Aorta (tissue), 5 donors: ENCODE measurements at regions not wholly inside any gene's neighbourhood (a gene's known extent, or its start where the extent isn't known, plus 50 kb on each side); places are given as distances from the start of the nearest gene placed in this dataset.

ENCODE experiments used
- ATAC-seq: fragments of 200-7000 bp; cut with Tn5 transposase; one replicate; pipeline ENCODE4 v1.9.1; 2022; ENCODE audit warnings: moderate library complexity; ENCODE audit not compliant: low FRiP score
- DNase-seq, 2 donors: peaks; one replicate each; pipeline ENCODE4 v3.0.0-alpha.2; 2020
- H3K27ac ChIP-seq, 2 donors: one replicate each; pipeline ENCODE4 v1.5.1; 2013; ENCODE audit warnings: low read length in 2 of 2, mild to moderate bottlenecking in 2 of 2, moderate library complexity in 2 of 2, control low read depth in 1 of 2, inconsistent platforms in 1 of 2, low read depth in 1 of 2
- H3K27me3 ChIP-seq, 2 donors: one replicate each; pipeline ENCODE4 v1.6.1; 2013; ENCODE audit warnings: control low read depth in 1 of 2, low read length in 1 of 2, mild to moderate bottlenecking in 1 of 2, moderate library complexity in 1 of 2; ENCODE audit not compliant: insufficient read depth in 2 of 2, control insufficient read depth in 1 of 2
- H3K36me3 ChIP-seq, 2 donors: one replicate each; pipeline ENCODE4 v1.6.1; 2013; ENCODE audit warnings: control low read depth in 1 of 2, low read length in 1 of 2, mild to moderate bottlenecking in 1 of 2; ENCODE audit not compliant: insufficient read depth in 2 of 2, control insufficient read depth in 1 of 2
- H3K4me1 ChIP-seq, 2 donors: one replicate each; pipeline ENCODE4 v1.6.1; 2013; ENCODE audit warnings: low read length in 2 of 2, control low read depth in 1 of 2, mild to moderate bottlenecking in 1 of 2, moderate library complexity in 1 of 2; ENCODE audit not compliant: insufficient read depth in 2 of 2, control insufficient read depth in 1 of 2
- H3K4me3 ChIP-seq, 2 donors: one replicate each; pipeline ENCODE4 v1.5.1; 2013; ENCODE audit warnings: low read length in 2 of 2, control low read depth in 1 of 2, mild to moderate bottlenecking in 1 of 2
- H3K9me3 ChIP-seq: one replicate; pipeline ENCODE4 v1.6.1; 2013; ENCODE audit warnings: mild to moderate bottlenecking, low read length; ENCODE audit not compliant: control insufficient read depth
- WGBS, 2 donors: extraction: QIAGEN DNeasy Blood & Tissue Kit; methylation state at CpG; one replicate each; pipeline ENCODE4 v1.1.7; 2013; 5-methylcytosine and 5-hydroxymethylcytosine counted together
- intact Hi-C, 2 donors: fragments of 100-400 bp; cut with DNase I; formaldehyde crosslinking; loops; one replicate each; pipeline versions ENCODE4 v1.14.2 to v1.15.0; 2022
- donor health status: healthy with polysubstance abuse.
- donor health status: Bipolar disorder and iron deficiency.
- donor health status: DM: no; HTN: no; CAD: no.
- donor health status: DM: no; HTN: no; CAD: no.
- donor health status: DM: yes; HTN: yes; CAD: no.

GRCh38 chr9:16133032-16133431 is 580.2 kb downstream of the CCDC171 start:
- no peaks in the 10 kb centered on the region for H3K4me1 ChIP-seq
- no peaks in the 10 kb centered on the region for H3K9me3 ChIP-seq
- H3K36me3 ChIP-seq: no peaks in the 10 kb centered on the region
- no peak for ATAC-seq
- intact Hi-C loops: no loop called here
- H3K27ac ChIP-seq: no peak overlapping the region
- H3K4me3 ChIP-seq: no peak overlapping the region
- DNase-seq: no peak
- H3K27me3 ChIP-seq: no peaks in the 10 kb centered on the region

GRCh38 chr9:16133556-16134227 is 580.8 kb downstream of the CCDC171 start:
- H3K27me3 ChIP-seq: no peaks in the 10 kb centered on the region
- ATAC-seq (peak; percentile 53), DNase-seq (peak in 1 of 2 donors; percentile 80)
- WGBS, 2 donors: 44 to 47% methylated on average over 19 of the region's 19 CpGs
- intact Hi-C loops: no loop called here
- H3K36me3 ChIP-seq: no peaks in the 10 kb centered on the region
- no peak overlapping the region for H3K4me3 ChIP-seq
- no peaks in the 10 kb centered on the region for H3K4me1 ChIP-seq
- no peak overlapping the region for H3K27ac ChIP-seq
- no peaks in the 10 kb centered on the region for H3K9me3 ChIP-seq

- intact Hi-C loops: no loop called here
- DNase-seq (no peak), ATAC-seq (no peak)
- Histone ChIP-seq H3K9me3 (no peaks in the 10 kb centered on the region), H3K4me1 (no peaks in the 10 kb centered on the region), H3K27ac (no peak overlapping the region), H3K4me3 (no peak overlapping the region), H3K36me3 (no peaks in the 10 kb centered on the region), H3K27me3 (no peaks in the 10 kb centered on the region)
- 80 to 87% methylated on average over 4 of the region's 4 CpGs for WGBS, 2 donors
These were observed 581.5 kb downstream of the CCDC171 start for GRCh38 chr9:16134351-16134750.

- ATAC-seq: no peak
- H3K4me3 ChIP-seq: no peak overlapping the region
- no peaks in the 10 kb centered on the region for H3K36me3 ChIP-seq
- no peak overlapping the region for H3K27ac ChIP-seq
- intact Hi-C loops: no loop called here
- DNase-seq: no peak
- WGBS, 2 donors: 82 to 86% methylated on average over 1 of the region's 1 CpG
- H3K9me3 ChIP-seq: no peaks in the 10 kb centered on the region
- H3K4me1 ChIP-seq: no peaks in the 10 kb centered on the region
- H3K27me3 ChIP-seq: no peaks in the 10 kb centered on the region
These were observed 583.1 kb downstream of the CCDC171 start for GRCh38 chr9:16135968-16136367.

DNA sequence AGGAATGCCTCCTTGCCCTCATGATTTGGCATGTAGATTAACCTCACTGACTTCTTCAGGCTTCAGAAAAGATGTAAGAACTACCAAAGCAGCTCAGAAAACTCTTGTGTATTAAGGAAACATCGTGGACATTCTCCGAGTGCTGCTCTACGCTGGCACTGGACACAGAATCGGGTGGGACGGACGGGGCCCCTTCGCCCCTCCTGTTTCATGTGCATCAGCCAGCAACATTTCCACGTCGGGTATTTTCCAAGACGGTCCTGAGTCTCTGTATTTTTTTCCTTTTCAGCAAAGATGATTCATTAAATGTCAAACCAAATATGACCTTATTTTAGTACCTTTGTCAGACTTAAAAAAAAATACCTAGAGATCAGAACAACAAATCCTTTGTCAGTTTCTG is 583.6 kb downstream of the CCDC171 start:
- Histone ChIP-seq H3K9me3 (no peaks in the 10 kb centered on the region), H3K27ac (no peak overlapping the region), H3K4me1 (no peaks in the 10 kb centered on the region), H3K36me3 (no peaks in the 10 kb centered on the region), H3K4me3 (no peak overlapping the region), H3K27me3 (no peaks in the 10 kb centered on the region)
- ATAC-seq (no peak), DNase-seq (no peak)
- intact Hi-C loops: no loop called here
- WGBS, 2 donors: 69 to 91% methylated on average over 10 of the region's 10 CpGs

DNA sequence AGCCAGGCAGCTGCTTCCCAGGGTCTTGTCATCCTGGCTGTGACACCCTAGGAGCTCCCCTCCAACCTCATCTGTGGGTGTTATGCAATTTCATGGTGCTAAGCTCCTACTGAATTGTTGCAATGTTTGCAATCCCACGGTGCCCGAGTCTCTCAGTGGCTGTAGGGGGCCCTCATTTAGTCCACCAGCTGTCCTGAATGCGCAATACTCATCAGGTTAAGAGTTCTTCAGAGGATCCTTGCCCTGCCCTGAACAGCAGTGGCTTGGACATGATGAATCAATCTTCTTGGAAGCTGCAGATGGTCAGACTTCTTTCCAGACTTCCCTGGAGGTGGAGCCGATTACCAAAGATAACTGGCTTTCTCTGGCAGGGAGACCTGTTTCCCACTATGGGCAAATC is 584.1 kb downstream of the CCDC171 start:
- WGBS, 2 donors: 86 to 88% methylated on average over 4 of the region's 4 CpGs
- no peak overlapping the region for H3K4me3 ChIP-seq
- H3K9me3 ChIP-seq: no peaks in the 10 kb centered on the region
- intact Hi-C loops: no loop called here
- H3K27me3 ChIP-seq: no peaks in the 10 kb centered on the region
- H3K27ac ChIP-seq: no peak overlapping the region
- ATAC-seq (no peak), DNase-seq (no peak)
- no peaks in the 10 kb centered on the region for H3K4me1 ChIP-seq
- no peaks in the 10 kb centered on the region for H3K36me3 ChIP-seq

DNA sequence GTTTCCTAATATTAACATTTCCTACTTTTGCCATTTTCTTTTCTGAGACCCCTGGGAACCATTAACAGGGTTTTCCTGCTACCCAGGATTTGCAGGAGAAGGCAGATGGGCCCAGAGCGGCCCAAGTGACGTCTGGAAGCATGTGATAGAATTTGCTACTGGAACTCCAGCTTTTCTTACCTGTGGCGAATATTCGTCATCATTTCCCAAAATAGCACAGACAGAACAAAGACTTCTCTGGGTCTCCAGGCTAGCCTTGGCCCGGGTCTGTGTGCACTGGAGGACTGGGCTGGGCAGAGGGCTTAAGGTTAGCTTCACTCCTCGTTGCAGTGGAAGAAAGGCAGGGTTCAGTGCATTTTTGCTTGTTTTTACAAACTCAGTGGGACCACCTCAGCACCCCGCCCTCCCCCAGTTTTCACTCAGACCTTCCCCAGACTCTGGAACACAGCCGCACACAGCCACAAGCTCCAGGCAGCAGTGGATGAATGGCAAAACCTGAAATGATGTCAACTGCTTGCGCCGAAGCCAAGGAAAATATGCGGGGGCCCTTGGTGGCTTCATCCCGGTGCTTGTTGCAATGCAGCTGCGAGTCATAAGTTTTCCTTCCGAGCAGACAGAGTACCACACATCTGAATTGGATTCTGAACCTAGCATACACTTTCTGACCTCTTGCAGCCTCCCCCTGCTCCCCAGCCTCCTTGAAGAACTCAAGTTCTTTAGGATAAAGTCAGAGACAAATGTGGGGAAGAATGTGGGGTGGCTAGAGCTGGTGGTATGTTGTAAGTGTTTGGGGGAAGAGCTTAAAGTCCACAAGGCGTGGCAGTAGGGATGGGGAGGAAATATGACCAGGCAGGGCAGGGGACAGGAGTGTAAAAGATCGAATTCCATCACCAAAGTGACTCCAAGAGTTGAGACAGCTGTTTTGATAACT is 586.0 kb downstream of the CCDC171 start:
- Histone ChIP-seq H3K27me3 (no peaks in the 10 kb centered on the region), H3K4me3 (no peak overlapping the region), H3K27ac (no peak overlapping the region), H3K9me3 (no peaks in the 10 kb centered on the region), H3K36me3 (no peaks in the 10 kb centered on the region), H3K4me1 (no peaks in the 10 kb centered on the region)
- 26 to 27% methylated on average over 16 of the region's 16 CpGs for WGBS, 2 donors
- DNase-seq (peak; percentile 80 to 89), ATAC-seq (peak; percentile 48)
- intact Hi-C loops: no loop called here

- WGBS, 2 donors: 93 to 96% methylated on average over 4 to 5 of the region's 5 CpGs
- Histone ChIP-seq H3K36me3 (no peaks in the 10 kb centered on the region), H3K27ac (no peak overlapping the region), H3K4me1 (no peaks in the 10 kb centered on the region), H3K27me3 (no peaks in the 10 kb centered on the region), H3K4me3 (no peak overlapping the region), H3K9me3 (no peaks in the 10 kb centered on the region)
- intact Hi-C loops: no loop called here
- ATAC-seq (no peak), DNase-seq (no peak)
These were observed 586.9 kb downstream of the CCDC171 start for GRCh38 chr9:16139774-16140173.

GRCh38 chr9:16143310-16143709 is 590.5 kb downstream of the CCDC171 start:
- WGBS, 2 donors: 84 to 94% methylated on average over 7 of the region's 7 CpGs
- Histone ChIP-seq H3K4me1 (no peaks in the 10 kb centered on the region), H3K27ac (no peak overlapping the region), H3K9me3 (no peaks in the 10 kb centered on the region), H3K27me3 (no peaks in the 10 kb centered on the region), H3K4me3 (no peak overlapping the region), H3K36me3 (no peaks in the 10 kb centered on the region)
- ATAC-seq (no peak), DNase-seq (no peak)
- intact Hi-C loops: no loop called here
